MM.1S (cell line): ENCODE measurements at regions not wholly inside any gene's neighbourhood (a gene's known extent, or its start where the extent isn't known, plus 50 kb on each side); places are given as distances from the start of the nearest gene placed in this dataset.
"Not testable (repeated sequence)": the region's sequence is repeated elsewhere in the genome, so short reads cannot be mapped to it uniquely, and the experiment has no call there.

ENCODE experiments used
- DNase-seq: peaks from one replicate; pipeline ENCODE4 v3.0.0-alpha.2; 2015
- H2AFZ ChIP-seq: fragments of 300-600 bp; sonication (generic); 2 replicates; pipeline ENCODE4 v1.6.0; 2016; ENCODE audit warnings: antibody characterized with exemption, low read length
- H3F3A ChIP-seq: fragments of 300-600 bp; sonication (generic); 2 replicates; pipeline ENCODE4 v1.6.1; 2016; ENCODE audit warnings: mild to moderate bottlenecking, antibody characterized with exemption, low read length, moderate library complexity, mixed read lengths; ENCODE audit not compliant: insufficient read depth
- H3K27ac ChIP-seq: fragments of 300-600 bp; sonication (generic); 2 replicates; pipeline ENCODE4 v1.5.1; 2016; ENCODE audit warnings: mild to moderate bottlenecking, low read length
- H3K27me3 ChIP-seq: fragments of 300-600 bp; sonication (generic); replicated peaks from 2 replicates; pipeline ENCODE4 v1.6.0; 2016; ENCODE audit warnings: low read length; ENCODE audit not compliant: insufficient read depth
- H3K36me3 ChIP-seq: fragments of 300-600 bp; sonication (generic); replicated peaks from 2 replicates; pipeline ENCODE4 v1.6.1; 2016; ENCODE audit warnings: mild to moderate bottlenecking, low read length, mixed read lengths; ENCODE audit not compliant: insufficient read depth
- H3K4me1 ChIP-seq: fragments of 300-600 bp; sonication (generic); 2 replicates; pipeline ENCODE4 v1.6.1; 2016; ENCODE audit warnings: low read length, mixed read lengths
- H3K4me2 ChIP-seq: fragments of 300-600 bp; sonication (generic); 2 replicates; pipeline ENCODE4 v1.6.0; 2016; ENCODE audit warnings: low read depth, low read length
- H3K4me3 ChIP-seq: fragments of 300-600 bp; sonication (generic); 2 replicates; pipeline ENCODE4 v1.5.1; 2016; ENCODE audit warnings: low read length, mixed read lengths
- H3K79me2 ChIP-seq: fragments of 300-600 bp; sonication (generic); 2 replicates; pipeline ENCODE4 v1.6.1; 2016; ENCODE audit warnings: mixed run types, low read length, mixed read lengths
- H3K9ac ChIP-seq: fragments of 300-600 bp; sonication (generic); 2 replicates; pipeline ENCODE4 v1.6.1; 2016; ENCODE audit warnings: low read length, mixed read lengths
- H3K9me2 ChIP-seq: fragments of 300-600 bp; sonication (generic); replicated peaks from 2 replicates; pipeline ENCODE4 v1.6.1; 2016; ENCODE audit warnings: mild to moderate bottlenecking, low read length, mixed read lengths; ENCODE audit not compliant: insufficient read depth
- H3K9me3 ChIP-seq: fragments of 300-600 bp; sonication (generic); replicated peaks from 2 replicates; pipeline ENCODE4 v1.6.1; 2016; ENCODE audit warnings: mild to moderate bottlenecking, low read length, mixed read lengths; ENCODE audit not compliant: insufficient read depth
- H4K20me1 ChIP-seq: fragments of 300-600 bp; sonication (generic); 2 replicates; pipeline ENCODE4 v1.6.1; 2016; ENCODE audit warnings: mild to moderate bottlenecking, low read length, moderate library complexity, mixed read lengths; ENCODE audit not compliant: insufficient read depth
- CTCF ChIP-seq: fragments of 300-600 bp; sonication (generic); IDR thresholded peaks from 2 replicates; pipeline ENCODE4 v1.5.1; 2016; ENCODE audit warnings: antibody characterized with exemption, low read length, mixed read lengths
- EZH2 ChIP-seq: fragments of 300-600 bp; sonication (generic); optimal IDR thresholded peaks from 2 replicates; pipeline ENCODE3; 2017; ENCODE audit warnings: low read depth, mild to moderate bottlenecking, antibody characterized with exemption, low read length, mixed read lengths
- EZH2phosphoT487 ChIP-seq: fragments of 300-600 bp; sonication (generic); IDR thresholded peaks from 2 replicates; pipeline ENCODE4 v1.6.1; 2018; ENCODE audit warnings: antibody characterized with exemption, low read length

DNA sequence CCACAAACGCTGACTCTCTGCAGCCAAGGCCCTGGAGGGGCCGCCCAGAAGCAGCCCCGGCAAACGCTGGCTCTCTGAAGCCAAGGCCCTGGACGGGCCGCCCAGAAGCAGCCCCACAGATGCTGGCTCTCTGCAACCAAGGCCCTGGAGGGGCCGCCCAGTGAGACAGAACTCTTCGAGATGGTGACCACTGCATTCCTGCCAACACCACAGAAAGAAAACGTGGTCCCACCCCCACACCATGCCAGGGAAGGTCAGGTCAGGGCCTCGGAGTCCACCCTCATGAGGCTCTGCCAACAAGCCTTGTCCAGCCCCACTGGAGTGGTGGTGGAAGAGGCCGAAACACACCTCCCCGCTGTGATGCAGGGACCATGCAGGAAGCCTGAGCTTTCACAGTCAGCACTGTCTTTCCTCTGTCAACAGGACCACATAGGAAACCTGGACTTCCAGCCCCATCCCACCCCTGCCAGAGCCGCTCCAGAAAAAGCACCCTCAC, 97.5 kb downstream of the DLL1 start:
- Histone ChIP-seq H4K20me1 (no peaks in the 10 kb centered on the region), H3K9me2 (no peaks in the 10 kb centered on the region), H3F3A (no peaks in the 10 kb centered on the region), H3K4me3 (no peak overlapping the region), H3K4me2 (no peak overlapping the region), H3K27me3 (no peaks in the 10 kb centered on the region), H3K27ac (no peak overlapping the region), H3K9ac (no peak overlapping the region), H3K79me2 (no peaks in the 10 kb centered on the region), H3K4me1 (no peaks in the 10 kb centered on the region), H2AFZ (no peak overlapping the region), H3K36me3 (no peaks in the 10 kb centered on the region), H3K9me3 (no peaks in the 10 kb centered on the region)
- DNase-seq: no peak
- no peak for TF ChIP-seq CTCF
- TF ChIP-seq EZH2phosphoT487: no peak
- no peak for TF ChIP-seq EZH2

GRCh38 chr6:170192905-170193304, 98.0 kb downstream of the DLL1 start:
- Histone ChIP-seq H4K20me1 (no peaks in the 10 kb centered on the region), H3K4me2 (no peak overlapping the region), H3K79me2 (no peaks in the 10 kb centered on the region), H3K9ac (no peak overlapping the region), H3K27me3 (no peaks in the 10 kb centered on the region), H3K9me2 (no peaks in the 10 kb centered on the region), H3K9me3 (no peaks in the 10 kb centered on the region), H2AFZ (no peak overlapping the region), H3K4me3 (no peak overlapping the region), H3K36me3 (no peaks in the 10 kb centered on the region), H3K27ac (no peak overlapping the region), H3K4me1 (no peaks in the 10 kb centered on the region), H3F3A (no peaks in the 10 kb centered on the region)
- TF ChIP-seq EZH2: no peak
- no peak for TF ChIP-seq EZH2phosphoT487
- no peak for TF ChIP-seq CTCF
- DNase-seq: no peak

DNA sequence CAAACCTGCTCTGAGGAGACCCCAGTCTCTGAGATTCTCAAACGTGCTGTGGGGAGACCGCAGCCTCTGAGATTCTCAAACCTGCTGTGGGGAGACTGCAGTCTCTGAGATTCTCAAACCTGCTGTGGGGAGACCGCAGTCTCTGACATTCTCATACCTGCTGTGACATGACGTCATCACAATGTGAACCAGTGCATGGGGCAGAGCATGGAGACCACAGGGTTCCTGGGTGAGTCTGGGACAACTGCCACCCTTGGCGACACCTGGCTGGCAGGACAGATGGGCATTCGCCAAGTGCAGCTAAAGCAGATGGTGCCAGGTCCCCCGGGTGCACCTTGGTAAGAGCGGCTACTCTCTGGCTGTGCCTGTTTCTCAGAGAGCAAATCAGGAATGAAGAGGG, 98.8 kb downstream of the DLL1 start:
- H3K9me3 ChIP-seq, DNase-seq, H4K20me1 ChIP-seq, H3K36me3 ChIP-seq, H3K9me2 ChIP-seq, H3F3A ChIP-seq, H2AFZ ChIP-seq, H3K27ac ChIP-seq, H3K79me2 ChIP-seq, H3K4me3 ChIP-seq, H3K4me2 ChIP-seq, H3K4me1 ChIP-seq, H3K27me3 ChIP-seq, H3K9ac ChIP-seq: not testable (repeated sequence)

DNA sequence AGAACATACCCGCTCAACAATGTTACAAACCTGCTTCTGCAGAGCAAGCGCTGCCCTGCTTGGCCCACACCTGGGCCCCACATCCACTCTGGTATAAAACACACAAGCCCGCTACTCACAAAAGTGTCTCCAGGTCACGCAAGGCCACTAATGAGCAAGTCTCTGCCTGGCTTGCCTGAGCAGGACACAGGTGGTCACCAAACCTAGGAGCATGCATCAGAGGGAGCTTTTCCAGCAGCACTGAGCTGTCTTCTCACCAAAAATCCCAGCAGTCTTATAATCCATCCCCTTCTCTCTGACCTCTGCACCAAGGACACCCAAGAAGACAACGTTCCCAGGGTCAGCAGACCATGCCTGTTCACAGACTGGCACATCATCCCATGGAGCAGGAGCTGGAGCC, 100.8 kb downstream of the DLL1 start:
- Histone ChIP-seq H3K4me1 (no peaks in the 10 kb centered on the region), H3K4me2 (no peak overlapping the region), H3K27me3 (no peaks in the 10 kb centered on the region), H3K9ac (no peak overlapping the region), H3K9me2 (no peaks in the 10 kb centered on the region), H4K20me1 (no peaks in the 10 kb centered on the region), H3K27ac (no peak overlapping the region), H3K36me3 (no peaks in the 10 kb centered on the region), H3K79me2 (no peaks in the 10 kb centered on the region), H3F3A (no peaks in the 10 kb centered on the region), H3K9me3 (no peaks in the 10 kb centered on the region), H3K4me3 (no peak overlapping the region), H2AFZ (no peak overlapping the region)
- TF ChIP-seq EZH2 (no peak), CTCF (no peak), EZH2phosphoT487 (no peak)
- no peak for DNase-seq
